GM13976 (cell line): ENCODE measurements at regions not wholly inside any gene's neighbourhood (a gene's known extent, or its start where the extent isn't known, plus 50 kb on each side); places are given as distances from the start of the nearest gene placed in this dataset.

Experiments
- DNase-seq: peaks from one replicate; pipeline ENCODE4 v3.0.0; 2012; ENCODE audit warnings: low spot score
- CTCF ChIP-seq: IDR thresholded peaks from 2 replicates; pipeline ENCODE4 v1.5.1; 2012; ENCODE audit warnings: borderline replicate concordance, mild to moderate bottlenecking; ENCODE audit not compliant: insufficient read depth; ENCODE audit errors: extremely low read depth, missing control alignments, control extremely low read depth
- in situ Hi-C: fragments of 300-500 bp; cut with MboI; formaldehyde crosslinking; loops from one replicate; pipeline ENCODE4 v1.12.0; 2022; ENCODE audit warnings: low sequenced_read_pairs, mixed read lengths, inconsistent platforms; ENCODE audit not compliant: unreplicated experiment

- in situ Hi-C loops = no loop called here
- TF ChIP-seq CTCF = no peak
- DNase-seq = peak; percentile 62
Observed at GRCh38 chr12:11958221-11959091, 112.3 kb upstream of the BCL2L14 start.

GRCh38 chr12:11959117-11959823 is 111.5 kb upstream of the BCL2L14 start:
- no peak for TF ChIP-seq CTCF
- DNase-seq = no peak
- in situ Hi-C loops = no loop called here

- in situ Hi-C loops = no loop called here
- TF ChIP-seq CTCF = no peak
- DNase-seq = no peak
Observed at GRCh38 chr12:11960646-11961045, 110.1 kb upstream of the BCL2L14 start.

- no peak for DNase-seq
- no peak for TF ChIP-seq CTCF
- in situ Hi-C loops = no loop called here
Observed at GRCh38 chr12:11961686-11962085, 109.1 kb upstream of the BCL2L14 start.

- no peak for TF ChIP-seq CTCF
- no peak for DNase-seq
- in situ Hi-C loops = no loop called here
Observed at GRCh38 chr12:11962860-11963259, 107.9 kb upstream of the BCL2L14 start.

- TF ChIP-seq CTCF = no peak
- in situ Hi-C loops = no loop called here
- no peak for DNase-seq
Observed at GRCh38 chr12:11963841-11964471, 106.8 kb upstream of the BCL2L14 start.
